PC-3 (cell line): ENCODE measurements at regions not wholly inside any gene's neighbourhood (a gene's known extent, or its start where the extent isn't known, plus 50 kb on each side); places are given as distances from the start of the nearest gene placed in this dataset.

ENCODE experiments used
- ATAC-seq: fragments of 200-7000 bp; cut with Tn5 transposase; 2 replicates; pipeline ENCODE4 v1.9.1; 2020; ENCODE audit warnings: mild to moderate bottlenecking, moderate library complexity
- BruUV-seq: library from RNA; stranded (reverse); fragments of 400-500 nt; replicated peaks from 2 replicates; lab custom pipeline; 2021; lab: Mats Ljungman, UMichigan
- CTCF ChIA-PET: fragments of 300-600 bp; sonication (Branson Sonifier 250); formaldehyde crosslinking; loops from one replicate; lab custom pipeline; 2022; ENCODE audit warnings: antibody characterized with exemption; lab: Charles Lee
- POLR2A ChIA-PET: fragments of 300-600 bp; sonication (Branson Sonifier 250); formaldehyde crosslinking; loops from one replicate; lab custom pipeline; 2022; ENCODE audit warnings: antibody characterized with exemption; ENCODE audit not compliant: unreplicated experiment; lab: Charles Lee
- DNase-seq: peaks from one replicate; pipeline ENCODE4 v3.0.0-alpha.2; 2015
- H2AFZ ChIP-seq: fragments of 300-600 bp; sonication (generic); 2 replicates; pipeline ENCODE4 v1.6.0; 2016; ENCODE audit warnings: antibody characterized with exemption, low read length
- H3F3A ChIP-seq: fragments of 300-600 bp; sonication (generic); one replicate; pipeline ENCODE4 v1.6.0; 2017; ENCODE audit warnings: antibody characterized with exemption, low read length, control low read depth, mild to moderate bottlenecking; ENCODE audit not compliant: unreplicated experiment
- H3K27ac ChIP-seq: fragments of 300-600 bp; sonication (generic); 2 replicates; pipeline ENCODE4 v1.5.1; 2016; ENCODE audit warnings: mild to moderate bottlenecking, low read length
- H3K27me3 ChIP-seq: fragments of 300-600 bp; sonication (generic); 2 replicates; pipeline ENCODE4 v1.6.1; 2016; ENCODE audit warnings: low read length, mixed read lengths
- H3K36me3 ChIP-seq: fragments of 300-600 bp; sonication (generic); 2 replicates; pipeline ENCODE4 v1.6.1; 2016; ENCODE audit warnings: low read depth, mixed run types, low read length, mixed read lengths
- H3K4me1 ChIP-seq: fragments of 300-600 bp; sonication (generic); 2 replicates; pipeline ENCODE4 v1.5.1; 2016; ENCODE audit warnings: low read length; ENCODE audit not compliant: insufficient read depth
- H3K4me2 ChIP-seq: fragments of 300-600 bp; sonication (generic); 2 replicates; pipeline ENCODE4 v1.6.0; 2016; ENCODE audit warnings: low read length
- H3K4me3 ChIP-seq: fragments of 300-600 bp; sonication (generic); 2 replicates; pipeline ENCODE4 v1.5.1; 2016; ENCODE audit warnings: mild to moderate bottlenecking, low read length, mixed read lengths
- H3K79me2 ChIP-seq: fragments of 300-600 bp; sonication (generic); 2 replicates; pipeline ENCODE4 v1.6.1; 2017; ENCODE audit warnings: low read length, mixed read lengths
- H3K9ac ChIP-seq: fragments of 300-600 bp; sonication (generic); 2 replicates; pipeline ENCODE4 v1.6.0; 2016; ENCODE audit warnings: mild to moderate bottlenecking, low read length
- H3K9me2 ChIP-seq: fragments of 300-600 bp; sonication (generic); replicated peaks from 2 replicates; pipeline ENCODE4 v1.6.1; 2016; ENCODE audit warnings: mixed run types, low read length, mixed read lengths
- H3K9me3 ChIP-seq: fragments of 300-600 bp; sonication (generic); 2 replicates; pipeline ENCODE4 v1.6.1; 2016; ENCODE audit warnings: low read length, mixed read lengths
- H4K20me1 ChIP-seq: fragments of 300-600 bp; sonication (generic); 2 replicates; pipeline ENCODE4 v1.6.1; 2016; ENCODE audit warnings: low read length, mixed read lengths
- EZH2 ChIP-seq: fragments of 300-600 bp; sonication (generic); IDR thresholded peaks from one replicate; pipeline ENCODE4 v1.6.1; 2017; ENCODE audit warnings: antibody characterized with exemption, mild to moderate bottlenecking, low read length; ENCODE audit not compliant: unreplicated experiment
- EZH2phosphoT487 ChIP-seq: fragments of 300-600 bp; sonication (generic); IDR thresholded peaks from 2 replicates; pipeline ENCODE4 v1.6.1; 2018; ENCODE audit warnings: mild to moderate bottlenecking, antibody characterized with exemption, low read length, borderline replicate concordance
- intact Hi-C: fragments of 100-400 bp; cut with micrococcal nuclease; formaldehyde crosslinking; loops from 2 replicates; pipeline ENCODE4 v1.9.0; 2023
- TF ChIP-seq, protein P1 (sequence below): fragments of 300-600 bp; sonication (generic); conservative IDR thresholded peaks from 2 replicates; pipeline ENCODE4 v1.5.1; 2017; ENCODE audit warnings: antibody characterized with exemption, low read depth, mild to moderate bottlenecking, low read length

DNA sequence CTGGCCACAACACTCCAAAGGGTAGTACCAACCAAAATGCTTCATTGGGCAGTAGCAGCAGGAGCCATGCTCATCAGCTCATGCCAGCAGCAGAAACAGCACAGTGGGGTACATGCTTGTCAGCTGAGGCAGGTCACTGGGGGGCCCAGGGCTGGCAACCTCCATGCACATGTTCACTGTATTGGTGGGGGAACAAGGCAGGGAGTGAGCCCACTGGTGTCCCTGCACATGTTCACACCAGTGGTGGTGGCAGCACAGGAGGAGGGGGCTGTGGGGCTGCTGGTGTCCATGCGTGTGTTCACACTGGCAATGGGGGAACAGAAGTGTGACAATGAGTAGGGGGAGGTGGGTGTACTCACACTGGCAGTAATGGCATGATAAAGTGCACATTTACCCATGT lies 254.3 kb upstream of the KIF2A start:
- TF ChIP-seq, protein P1, sequence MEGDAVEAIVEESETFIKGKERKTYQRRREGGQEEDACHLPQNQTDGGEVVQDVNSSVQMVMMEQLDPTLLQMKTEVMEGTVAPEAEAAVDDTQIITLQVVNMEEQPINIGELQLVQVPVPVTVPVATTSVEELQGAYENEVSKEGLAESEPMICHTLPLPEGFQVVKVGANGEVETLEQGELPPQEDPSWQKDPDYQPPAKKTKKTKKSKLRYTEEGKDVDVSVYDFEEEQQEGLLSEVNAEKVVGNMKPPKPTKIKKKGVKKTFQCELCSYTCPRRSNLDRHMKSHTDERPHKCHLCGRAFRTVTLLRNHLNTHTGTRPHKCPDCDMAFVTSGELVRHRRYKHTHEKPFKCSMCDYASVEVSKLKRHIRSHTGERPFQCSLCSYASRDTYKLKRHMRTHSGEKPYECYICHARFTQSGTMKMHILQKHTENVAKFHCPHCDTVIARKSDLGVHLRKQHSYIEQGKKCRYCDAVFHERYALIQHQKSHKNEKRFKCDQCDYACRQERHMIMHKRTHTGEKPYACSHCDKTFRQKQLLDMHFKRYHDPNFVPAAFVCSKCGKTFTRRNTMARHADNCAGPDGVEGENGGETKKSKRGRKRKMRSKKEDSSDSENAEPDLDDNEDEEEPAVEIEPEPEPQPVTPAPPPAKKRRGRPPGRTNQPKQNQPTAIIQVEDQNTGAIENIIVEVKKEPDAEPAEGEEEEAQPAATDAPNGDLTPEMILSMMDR: no peak
- TF ChIP-seq EZH2 (no peak), EZH2phosphoT487 (no peak)
- no peak overlapping the region for H3K4me2 ChIP-seq
- H3K9me3 ChIP-seq: no peaks in the 10 kb centered on the region
- CTCF ChIA-PET: no interaction called here
- H3K4me3 ChIP-seq: no peak overlapping the region
- no peaks in the 10 kb centered on the region for H3K36me3 ChIP-seq
- H4K20me1 ChIP-seq: no peaks in the 10 kb centered on the region
- no peaks in the 10 kb centered on the region for H3K79me2 ChIP-seq
- H3K27ac ChIP-seq: no peak overlapping the region
- H3F3A ChIP-seq: no peaks in the 10 kb centered on the region
- DNase-seq (no peak), ATAC-seq (no peak)
- peaks cover 4% of the 10 kb centered on the region; the same call in 1 of the 2 replicates for H3K27me3 ChIP-seq
- POLR2A ChIA-PET: no interaction called here
- H3K9me2 ChIP-seq: no peaks in the 10 kb centered on the region
- no peaks in the 10 kb centered on the region for H3K4me1 ChIP-seq
- intact Hi-C loops: no loop called here
- no peak overlapping the region for H2AFZ ChIP-seq
- H3K9ac ChIP-seq: no peak overlapping the region
- no TSS peak for BruUV-seq

DNA sequence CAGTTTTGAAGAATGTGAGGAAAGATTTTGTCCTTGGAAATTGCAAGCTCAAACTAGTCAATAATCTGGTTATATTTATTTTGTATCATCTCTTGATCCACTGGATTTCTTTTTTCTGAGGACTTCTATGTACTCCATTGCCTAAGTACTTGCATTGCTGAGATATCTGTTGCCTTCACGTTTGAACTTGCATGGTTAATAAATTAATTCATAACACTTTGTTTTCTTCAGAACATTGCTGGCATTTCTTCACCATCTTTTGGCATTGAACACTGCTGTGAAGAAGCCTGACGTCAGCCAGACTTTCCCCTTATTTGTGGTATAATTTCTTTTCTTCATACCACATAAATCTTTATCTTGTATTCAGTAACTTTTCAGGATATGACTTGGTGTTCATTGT lies 246.0 kb upstream of the KIF2A start:
- intact Hi-C loops: no loop called here
- no peaks in the 10 kb centered on the region for H3F3A ChIP-seq
- no peaks in the 10 kb centered on the region for H3K9me3 ChIP-seq
- no peak overlapping the region for H3K4me2 ChIP-seq
- no peak for DNase-seq
- H3K9ac ChIP-seq: no peak overlapping the region
- no peaks in the 10 kb centered on the region for H3K36me3 ChIP-seq
- H4K20me1 ChIP-seq: no peaks in the 10 kb centered on the region
- POLR2A ChIA-PET: no interaction called here
- H3K4me1 ChIP-seq: no peaks in the 10 kb centered on the region
- BruUV-seq: no TSS peak
- TF ChIP-seq, protein P1: no peak
- TF ChIP-seq EZH2phosphoT487: no peak
- TF ChIP-seq EZH2: no peak
- CTCF ChIA-PET: no interaction called here
- H3K79me2 ChIP-seq: no peaks in the 10 kb centered on the region
- ATAC-seq: no peak
- no peaks in the 10 kb centered on the region for H3K9me2 ChIP-seq
- H3K4me3 ChIP-seq: no peak overlapping the region
- H3K27ac ChIP-seq: no peak overlapping the region
- H2AFZ ChIP-seq: no peak overlapping the region
- H3K27me3 ChIP-seq: no peaks in the 10 kb centered on the region

DNA sequence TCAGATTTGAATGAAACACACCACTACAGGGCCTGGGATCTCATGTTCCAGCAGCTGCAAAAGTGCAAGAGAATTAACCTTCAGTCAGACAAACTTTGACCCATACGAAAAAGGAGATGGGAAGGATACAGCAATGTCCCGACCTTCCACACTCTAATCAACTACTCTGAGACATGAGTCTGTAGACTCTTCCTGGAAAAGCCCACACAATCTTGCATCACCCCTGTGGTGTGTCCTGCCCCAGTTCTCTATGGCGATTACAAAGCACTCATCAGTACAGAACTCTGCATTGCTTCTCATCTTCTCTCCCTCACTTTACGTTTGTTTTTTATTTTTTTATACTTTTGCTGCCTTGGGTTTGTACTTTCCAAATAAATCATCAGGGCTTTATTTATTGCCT lies 241.0 kb upstream of the KIF2A start:
- Histone ChIP-seq H3K9me2 (no peaks in the 10 kb centered on the region), H3K9me3 (no peaks in the 10 kb centered on the region), H3K4me1 (no peaks in the 10 kb centered on the region), H4K20me1 (no peaks in the 10 kb centered on the region), H2AFZ (no peak overlapping the region), H3K4me2 (no peak overlapping the region), H3K79me2 (no peaks in the 10 kb centered on the region), H3K36me3 (no peaks in the 10 kb centered on the region), H3F3A (no peaks in the 10 kb centered on the region), H3K27me3 (no peaks in the 10 kb centered on the region), H3K9ac (no peak overlapping the region), H3K4me3 (no peak overlapping the region), H3K27ac (no peak overlapping the region)
- CTCF ChIA-PET: no interaction called here
- BruUV-seq: no TSS peak
- TF ChIP-seq EZH2 (no peak), EZH2phosphoT487 (no peak)
- TF ChIP-seq, protein P1: no peak
- ATAC-seq (no peak), DNase-seq (no peak)
- POLR2A ChIA-PET: interaction anchor here (0.5 kb wide), 1 partner anchor 1674 kb away, joined by 3 read pairs; no protein-coding TSS in a partner anchor
- intact Hi-C loops: no loop called here
